SKM-1 treated with dmso at 0.1 percent for 144 hours (cell line): ENCODE measurements at regions not wholly inside any gene's neighbourhood (a gene's known extent, or its start where the extent isn't known, plus 50 kb on each side); places are given as distances from the start of the nearest gene placed in this dataset.
"Not testable (repeated sequence)": the region's sequence is repeated elsewhere in the genome, so short reads cannot be mapped to it uniquely, and the experiment has no call there.

ENCODE experiments used
- DNase-seq: peaks from one replicate; lab custom pipeline; 2025; ENCODE audit not compliant: unreplicated experiment; lab: John Stamatoyannopoulos, UW

DNA sequence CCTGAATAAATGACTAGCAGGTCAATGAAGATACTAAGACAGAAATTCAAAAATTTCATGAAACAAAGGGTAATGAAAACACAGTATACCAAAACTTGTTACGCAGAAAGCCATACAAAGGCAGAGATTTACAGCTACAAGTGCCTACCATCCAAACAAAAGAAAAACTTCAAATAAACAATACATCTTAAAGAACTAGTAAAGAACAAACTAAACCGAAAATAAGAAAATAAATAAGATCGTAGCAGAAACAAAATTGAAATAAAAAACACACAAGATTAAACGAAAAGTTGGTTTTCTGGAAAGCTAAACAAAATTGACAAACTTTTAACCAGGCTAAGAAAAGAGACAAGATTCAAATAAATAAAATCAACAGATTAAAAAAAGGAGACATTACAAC, 51.5 kb downstream of the VPREB1 start:
- not testable (repeated sequence) for DNase-seq

DNA sequence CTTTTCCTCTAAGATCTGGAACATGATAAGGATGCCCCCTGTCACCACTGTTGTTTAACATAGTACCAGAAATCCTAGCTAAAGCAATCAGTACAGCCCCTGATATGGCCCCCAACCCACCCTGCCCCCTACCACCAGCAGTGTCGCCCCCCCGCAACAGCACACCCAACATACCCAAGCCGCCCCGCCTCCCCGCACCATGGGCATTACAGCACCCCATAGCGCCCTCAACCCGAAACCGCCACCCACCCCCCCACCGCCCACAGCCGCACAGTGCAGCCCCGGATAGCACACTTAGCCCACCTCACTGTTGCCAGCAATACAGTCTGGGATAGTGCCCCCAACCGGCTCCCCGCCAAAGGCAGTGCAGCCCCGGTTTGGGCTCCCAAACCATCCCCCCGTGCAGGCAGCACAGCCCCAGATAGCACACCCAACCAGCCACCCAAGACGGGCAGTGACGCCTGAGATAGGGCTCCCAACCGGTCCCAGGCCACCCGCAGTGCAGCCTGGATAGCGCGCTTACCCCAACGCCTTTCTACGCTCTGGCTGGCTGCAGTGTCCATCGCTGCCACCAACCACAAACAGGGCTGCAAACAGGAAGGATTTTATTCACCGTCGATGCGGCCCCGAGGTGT, 52.7 kb downstream of the VPREB1 start:
- not testable (repeated sequence) for DNase-seq

DNA sequence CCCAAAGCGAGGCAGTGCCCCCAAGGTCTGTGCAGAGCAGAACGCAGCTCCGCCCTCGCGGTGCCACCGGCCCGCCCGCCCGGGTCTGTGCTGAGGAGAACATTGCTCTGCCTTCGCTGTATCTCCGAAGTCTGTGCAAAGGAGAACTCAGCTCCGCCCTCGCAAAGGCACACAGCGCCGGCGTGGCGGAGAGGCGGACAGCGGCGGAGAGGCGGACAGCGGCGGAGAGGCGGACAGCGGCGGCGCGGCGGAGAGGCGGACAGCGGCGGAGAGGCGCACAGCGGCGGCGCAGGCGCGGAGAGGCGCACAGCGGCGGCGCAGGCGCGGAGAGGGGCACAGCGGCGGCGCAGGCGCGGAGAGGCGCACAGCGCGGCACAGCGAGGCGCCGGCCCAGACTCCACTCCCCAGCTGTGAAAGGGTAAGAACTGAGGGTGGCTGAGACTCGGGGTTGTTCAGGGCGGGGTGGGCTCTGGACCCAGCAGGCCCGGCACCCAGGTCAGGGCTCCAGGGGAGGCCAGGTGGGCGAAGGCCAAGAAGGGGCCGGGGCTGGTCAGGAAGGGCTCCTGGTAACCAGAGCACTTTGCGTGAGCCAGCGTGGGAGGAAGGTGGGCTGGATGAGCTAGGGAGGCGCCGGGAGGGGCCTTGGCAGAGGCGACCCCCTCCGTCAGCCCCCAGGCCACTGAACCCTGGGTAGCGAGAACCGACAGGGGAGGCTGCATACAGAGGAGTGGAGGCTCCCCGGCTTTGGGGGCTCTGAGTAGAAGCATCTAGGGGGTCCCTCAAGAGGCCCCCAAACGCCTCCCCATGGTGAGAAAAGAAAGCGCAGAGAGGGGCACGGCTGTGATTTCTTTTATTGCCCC, 53.4 kb downstream of the VPREB1 start:
- peak; percentile 35 for DNase-seq

DNA sequence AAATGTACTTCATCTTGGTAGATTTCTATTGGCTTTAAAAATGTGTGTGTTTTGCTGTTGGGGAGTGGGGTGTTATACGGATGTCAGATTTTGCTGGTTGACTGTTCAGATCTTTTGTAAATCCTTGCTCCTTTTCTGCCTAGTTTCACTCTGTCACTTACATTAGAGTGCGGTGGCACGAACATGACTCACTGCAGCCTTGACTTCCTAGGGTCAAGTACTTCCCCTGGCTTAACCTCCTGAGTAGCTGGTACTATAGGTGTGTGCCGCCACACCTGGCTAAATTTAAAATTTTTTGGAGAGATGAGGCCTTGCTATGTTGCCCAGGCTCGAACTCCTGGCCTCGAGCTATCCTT, 54.0 kb downstream of the VPREB1 start:
- not testable (repeated sequence) for DNase-seq

DNA sequence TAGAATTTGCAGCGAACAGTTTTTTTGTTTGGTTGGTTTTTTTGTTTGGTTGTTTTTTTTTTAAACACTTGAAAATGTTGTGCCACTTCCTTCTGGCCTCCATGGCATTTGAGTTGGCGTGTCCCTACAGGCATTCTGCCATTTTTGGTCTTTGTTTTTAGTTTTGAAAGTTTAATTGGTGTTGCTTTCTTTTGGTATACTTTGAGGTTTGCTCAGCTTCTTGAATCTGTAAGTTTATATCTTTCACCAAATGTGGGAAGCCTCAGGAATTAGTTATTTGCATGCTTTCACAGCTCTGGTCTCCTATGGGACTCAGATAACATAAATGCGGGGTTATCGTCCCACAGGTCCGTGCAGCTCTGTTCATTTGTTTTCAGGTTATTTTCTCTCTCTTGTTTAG, 55.9 kb downstream of the VPREB1 start:
- DNase-seq = not testable (repeated sequence)

DNA sequence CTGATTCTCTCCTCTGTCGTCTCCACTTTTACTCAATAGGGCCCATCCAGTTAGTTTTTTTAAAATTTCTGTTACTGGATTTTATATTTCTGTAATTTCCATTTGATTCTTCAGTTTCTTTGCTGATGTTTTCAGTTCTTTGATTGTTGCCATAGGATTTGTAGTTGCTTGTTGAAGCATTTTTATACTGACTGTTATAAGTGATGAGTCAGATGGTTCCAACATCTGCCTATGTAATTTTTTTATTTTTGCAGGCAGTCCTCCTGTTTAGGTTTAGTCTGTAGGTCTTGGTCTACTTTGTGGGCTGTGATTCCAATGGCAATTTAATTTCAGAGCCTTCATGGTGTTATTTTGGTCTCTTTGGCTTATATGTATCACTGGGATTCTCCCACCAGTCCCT, 56.4 kb downstream of the VPREB1 start:
- not testable (repeated sequence) for DNase-seq

DNA sequence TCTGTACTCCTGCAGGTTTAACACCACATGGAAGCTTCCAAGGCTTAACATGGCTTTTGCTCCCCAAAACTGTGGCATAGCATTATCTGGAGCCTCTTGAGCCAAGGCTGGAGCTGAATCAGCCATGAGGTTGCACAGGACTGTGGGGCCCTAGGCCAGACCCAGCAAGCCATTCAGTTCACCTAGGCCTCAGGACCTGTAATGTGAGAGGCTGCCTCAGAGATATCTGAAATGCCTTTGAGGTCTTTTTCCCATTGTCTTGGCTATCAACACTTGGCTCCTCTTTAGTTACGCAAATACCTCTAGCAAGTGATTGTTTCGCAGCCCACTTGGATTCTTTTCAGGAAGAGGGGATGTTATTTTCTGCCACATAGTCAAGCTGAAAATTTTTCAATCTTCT, 72.0 kb downstream of the VPREB1 start:
- DNase-seq = no peak

DNA sequence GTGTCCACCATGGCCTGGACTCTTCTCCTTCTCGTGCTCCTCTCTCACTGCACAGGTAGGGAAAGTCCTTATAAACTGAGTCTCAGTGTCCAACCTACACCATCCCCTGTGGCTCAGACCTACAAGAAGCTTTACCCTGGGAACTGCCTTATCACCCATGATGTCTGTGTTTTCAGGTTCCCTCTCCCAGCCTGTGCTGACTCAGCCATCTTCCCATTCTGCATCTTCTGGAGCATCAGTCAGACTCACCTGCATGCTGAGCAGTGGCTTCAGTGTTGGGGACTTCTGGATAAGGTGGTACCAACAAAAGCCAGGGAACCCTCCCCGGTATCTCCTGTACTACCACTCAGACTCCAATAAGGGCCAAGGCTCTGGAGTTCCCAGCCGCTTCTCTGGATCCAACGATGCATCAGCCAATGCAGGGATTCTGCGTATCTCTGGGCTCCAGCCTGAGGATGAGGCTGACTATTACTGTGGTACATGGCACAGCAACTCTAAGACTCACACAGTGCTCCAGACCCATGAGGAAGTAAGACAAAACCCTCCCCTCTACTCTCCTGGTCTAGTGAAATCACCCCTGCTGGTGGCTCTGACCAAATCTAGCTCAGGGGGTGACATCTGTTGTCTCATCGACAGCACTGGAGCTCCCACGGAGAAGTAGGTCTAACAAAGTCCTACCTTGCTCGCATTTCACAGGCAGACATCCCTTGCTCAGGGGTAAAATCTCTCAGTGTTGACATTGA, 74.3 kb downstream of the VPREB1 start:
- no peak for DNase-seq

DNA sequence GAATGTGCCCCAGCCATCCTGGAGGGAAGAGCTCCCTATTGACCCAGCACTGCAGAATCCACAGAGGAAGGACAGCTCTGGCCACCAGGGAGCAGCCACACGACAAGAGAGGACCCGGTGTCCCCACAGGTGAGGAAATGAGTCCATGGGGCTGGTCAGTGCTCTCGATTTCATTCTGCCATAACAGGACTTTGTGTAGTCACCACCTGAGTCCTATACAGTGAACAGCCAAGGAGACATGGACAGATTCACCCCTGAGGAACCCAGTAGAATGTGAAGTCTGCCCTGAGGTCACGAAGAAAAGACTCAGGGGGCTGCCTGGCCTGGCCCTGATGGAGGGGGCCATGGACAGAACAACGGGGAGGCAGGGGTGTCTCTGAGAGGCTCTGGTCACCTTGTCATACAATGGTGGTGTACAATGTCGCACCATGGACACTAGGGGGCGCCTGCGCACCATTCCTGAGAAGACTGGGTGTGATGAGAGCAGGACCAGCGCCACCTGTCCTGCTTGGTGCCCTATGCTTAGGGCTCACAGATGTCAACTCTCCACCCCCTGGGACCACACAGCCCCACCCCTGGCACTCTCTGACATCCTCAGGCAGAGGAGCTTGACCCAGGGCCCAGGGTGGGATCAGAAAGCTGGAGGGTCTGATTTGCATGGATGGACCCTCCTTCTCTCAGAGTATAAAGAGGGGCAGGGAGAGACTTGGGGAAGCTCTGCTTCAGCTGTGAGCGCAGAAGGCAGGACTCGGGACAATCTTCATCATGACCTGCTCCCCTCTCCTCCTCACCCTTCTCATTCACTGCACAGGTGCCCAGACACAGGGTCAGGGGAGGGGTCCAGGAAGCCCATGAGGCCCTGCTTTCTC, 77.4 kb downstream of the VPREB1 start:
- peak; percentile 56 for DNase-seq

DNA sequence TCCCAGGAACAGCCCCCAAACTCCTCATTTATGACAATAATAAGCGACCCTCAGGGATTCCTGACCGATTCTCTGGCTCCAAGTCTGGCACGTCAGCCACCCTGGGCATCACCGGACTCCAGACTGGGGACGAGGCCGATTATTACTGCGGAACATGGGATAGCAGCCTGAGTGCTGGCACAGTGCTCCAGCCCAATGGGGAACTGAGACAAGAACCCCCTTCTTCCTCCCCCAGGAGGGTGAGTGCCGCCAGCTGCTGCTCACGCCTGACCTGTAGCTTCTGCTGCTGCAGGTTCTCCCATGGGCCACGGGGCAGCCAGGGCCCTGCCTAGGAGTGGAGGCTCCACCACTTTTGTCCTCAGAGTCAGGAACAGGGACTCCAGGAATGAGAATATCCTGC, 78.2 kb downstream of the VPREB1 start:
- DNase-seq = no peak

DNA sequence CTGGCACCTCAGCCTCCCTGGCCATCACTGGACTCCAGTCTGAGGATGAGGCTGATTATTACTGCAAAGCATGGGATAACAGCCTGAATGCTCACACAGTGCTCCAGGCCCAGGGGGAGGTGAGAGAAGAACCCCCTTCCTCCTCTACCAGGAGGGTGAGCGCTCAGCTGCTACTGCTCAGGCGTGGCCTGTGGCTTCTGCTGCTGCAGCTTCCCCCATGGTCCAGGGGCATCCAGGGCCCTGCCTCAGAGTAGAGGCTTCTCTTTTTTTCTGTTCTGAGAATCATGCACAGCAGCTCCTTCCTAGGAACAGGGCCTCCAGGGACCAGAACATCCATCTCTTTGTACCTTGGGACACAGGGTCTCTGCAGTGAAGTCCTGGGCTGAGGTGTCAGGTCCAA, 83.1 kb downstream of the VPREB1 start:
- DNase-seq = no peak

DNA sequence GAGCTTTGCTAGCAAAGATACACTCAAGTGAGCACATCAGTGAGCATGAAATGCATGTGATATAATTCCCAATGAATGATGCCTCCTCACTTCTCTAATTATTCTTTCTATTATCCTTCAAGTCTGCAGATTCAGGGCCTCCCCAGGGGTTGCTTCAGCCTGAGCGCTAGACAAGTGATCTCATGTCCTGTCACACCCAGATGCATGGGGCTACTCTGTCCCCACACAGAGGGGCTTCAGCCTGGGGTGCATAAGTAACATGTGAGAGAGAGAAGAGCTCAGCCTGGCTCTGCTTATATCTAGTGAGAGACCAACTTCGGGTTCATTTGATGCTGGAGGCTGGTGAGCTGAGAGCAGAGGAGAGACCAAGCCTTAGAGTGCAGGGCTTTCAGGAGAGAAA, 85.2 kb downstream of the VPREB1 start:
- no peak for DNase-seq

DNA sequence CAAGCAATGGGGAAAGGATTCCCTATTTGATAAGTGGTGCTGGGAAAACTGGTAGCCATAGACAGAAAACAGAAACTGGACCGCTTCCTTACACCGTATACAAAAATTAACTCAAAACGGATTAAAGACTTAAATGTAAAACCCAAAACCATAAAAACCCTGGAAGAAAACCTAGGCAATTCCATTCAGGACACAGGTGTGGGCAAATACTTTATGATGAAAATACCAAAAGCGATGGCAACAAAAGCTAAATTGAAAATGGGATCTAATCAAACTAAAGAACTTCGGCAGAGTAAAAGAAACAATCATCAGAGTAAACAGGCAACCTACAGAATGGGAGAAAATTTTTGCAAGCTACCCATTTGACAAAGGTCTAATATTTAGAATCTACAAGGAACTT, 91.1 kb downstream of the VPREB1 start:
- not testable (repeated sequence) for DNase-seq

DNA sequence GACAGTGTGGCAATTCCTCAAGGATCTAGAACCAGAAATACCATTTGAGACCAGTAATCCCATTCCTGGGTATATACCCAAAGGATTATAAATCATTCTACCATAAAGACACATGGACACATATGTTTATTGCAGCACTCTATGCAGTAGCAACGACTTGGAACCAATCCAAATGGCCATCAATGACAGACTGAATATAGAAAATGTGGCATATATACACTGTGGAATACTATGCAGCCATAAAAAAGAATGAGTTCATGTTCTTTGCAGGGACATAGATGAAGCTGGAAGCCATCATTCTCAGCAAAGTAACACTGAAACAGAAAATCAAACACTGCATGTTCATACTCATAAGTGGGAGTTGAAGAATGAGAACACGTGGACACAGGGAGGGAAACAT, 91.7 kb downstream of the VPREB1 start:
- not testable (repeated sequence) for DNase-seq

DNA sequence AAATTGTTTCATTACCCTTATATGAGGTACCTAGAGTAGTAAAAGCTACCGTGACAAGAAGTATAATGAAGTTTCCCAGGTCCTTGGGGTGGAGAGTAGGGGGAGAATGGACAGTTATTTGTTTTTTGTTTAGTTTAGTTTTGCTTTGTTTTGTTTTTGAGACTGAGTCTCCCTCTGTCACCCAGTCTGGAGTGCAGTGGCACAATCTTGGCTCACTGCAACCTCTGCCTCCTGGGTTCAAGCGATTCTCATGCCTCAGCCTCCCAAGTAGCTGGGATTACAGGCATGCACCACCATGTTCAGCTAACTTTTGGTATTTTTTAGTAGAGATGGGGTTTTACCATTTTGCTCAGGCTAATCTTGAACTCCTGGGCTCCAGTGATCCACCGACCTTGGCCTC, 94.2 kb downstream of the VPREB1 start:
- DNase-seq = not testable (repeated sequence)

DNA sequence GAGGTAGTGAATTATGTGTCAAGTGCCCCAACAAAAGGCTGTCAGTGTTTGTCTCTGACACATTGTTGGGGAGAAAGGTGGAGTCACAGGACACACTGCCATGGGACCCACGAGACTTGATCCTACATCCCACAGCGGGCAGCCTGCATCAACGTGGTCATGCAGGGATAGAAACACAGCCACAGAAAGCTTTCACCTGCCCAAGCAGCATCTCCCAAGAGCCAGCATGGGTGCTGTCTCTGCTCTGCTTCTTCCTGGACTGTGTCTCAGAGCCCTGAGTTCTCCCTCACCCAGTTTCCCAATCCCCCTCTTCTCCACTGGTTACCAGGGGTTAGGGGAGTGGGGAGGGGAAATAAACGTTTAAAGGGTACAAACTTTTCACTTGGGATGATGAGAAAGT, 97.2 kb downstream of the VPREB1 start:
- no peak for DNase-seq

DNA sequence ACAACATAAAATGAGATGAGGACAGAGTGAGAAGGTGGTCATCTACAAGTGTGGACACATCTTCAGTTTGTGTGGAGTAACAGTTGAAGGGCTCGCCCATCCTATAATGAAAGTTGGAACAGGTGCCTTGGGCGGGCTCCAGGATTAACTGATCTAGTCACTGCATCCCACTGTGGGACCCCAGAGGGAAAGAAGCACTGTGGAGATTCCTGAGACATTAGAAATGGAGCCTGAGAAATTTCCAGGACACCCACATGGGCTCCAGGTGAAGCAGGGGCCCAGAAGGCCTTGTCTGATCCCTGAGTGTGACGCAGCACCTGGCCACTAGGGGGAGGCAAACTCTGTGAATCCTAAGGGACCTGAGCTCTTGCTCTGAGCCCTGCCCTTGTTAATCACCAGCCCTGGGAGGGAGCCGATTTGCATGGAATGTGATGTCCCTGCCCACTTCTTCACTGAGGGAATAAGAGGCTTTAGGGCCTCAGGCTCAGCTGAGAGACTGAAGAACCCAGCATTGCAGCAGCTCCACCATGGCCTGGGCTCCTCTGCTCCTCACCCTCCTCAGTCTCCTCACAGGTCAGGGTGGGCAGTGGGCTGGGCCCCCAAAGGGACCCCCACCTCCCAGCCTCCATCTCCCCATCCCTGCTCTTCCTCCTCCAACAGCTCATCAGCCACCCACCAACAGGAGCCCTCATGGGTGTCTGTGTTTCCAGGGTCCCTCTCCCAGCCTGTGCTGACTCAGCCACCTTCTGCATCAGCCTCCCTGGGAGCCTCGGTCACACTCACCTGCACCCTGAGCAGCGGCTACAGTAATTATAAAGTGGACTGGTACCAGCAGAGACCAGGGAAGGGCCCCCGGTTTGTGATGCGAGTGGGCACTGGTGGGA, 98.4 kb downstream of the VPREB1 start:
- no peak for DNase-seq

DNA sequence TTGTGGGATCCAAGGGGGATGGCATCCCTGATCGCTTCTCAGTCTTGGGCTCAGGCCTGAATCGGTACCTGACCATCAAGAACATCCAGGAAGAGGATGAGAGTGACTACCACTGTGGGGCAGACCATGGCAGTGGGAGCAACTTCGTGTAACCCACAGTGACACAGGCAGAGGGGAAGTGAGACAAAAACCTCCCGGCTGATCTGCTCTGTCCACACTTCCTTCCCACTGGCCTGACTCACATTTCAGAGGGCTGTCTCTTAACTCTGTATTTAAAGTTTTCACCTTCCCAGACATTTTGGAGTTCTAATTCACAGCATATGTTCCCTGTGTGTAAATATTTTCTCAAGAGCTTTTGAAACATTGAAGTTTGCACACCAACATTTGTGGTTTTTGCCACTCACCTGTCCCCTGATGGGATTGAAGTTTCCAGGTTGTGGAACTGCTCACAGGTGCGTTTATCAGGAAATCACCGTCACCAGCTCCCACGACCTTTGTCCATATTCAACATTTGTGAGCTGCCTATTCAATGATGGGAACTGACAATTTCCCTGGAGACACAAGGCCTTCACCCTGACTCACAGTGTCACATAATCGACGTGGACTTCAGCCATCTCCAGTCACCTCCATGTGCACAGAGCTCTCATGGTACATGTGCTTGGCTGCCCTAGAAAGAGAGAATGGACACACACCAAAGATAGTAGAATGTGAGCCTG, 99.2 kb downstream of the VPREB1 start:
- DNase-seq = peak; percentile 74

DNA sequence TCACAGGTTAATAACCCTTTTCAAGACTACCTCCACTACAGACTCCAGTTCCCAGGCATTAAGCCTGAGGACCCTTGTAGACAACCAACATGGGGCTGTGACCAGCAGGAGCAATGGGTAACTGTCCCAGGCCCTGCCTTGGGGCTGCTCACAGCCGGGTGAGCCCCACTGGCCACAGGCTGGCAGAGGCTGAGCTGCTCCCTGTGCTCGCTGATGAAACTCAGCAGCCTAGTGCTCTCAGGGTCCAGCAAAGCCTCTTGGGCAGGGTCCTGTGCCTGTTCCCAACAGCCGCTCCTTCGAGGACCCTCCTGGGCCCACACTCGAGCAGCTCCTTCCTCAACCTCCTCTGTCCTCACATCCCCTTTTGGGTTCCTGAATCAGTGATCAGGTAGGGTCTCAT, 99.8 kb downstream of the VPREB1 start:
- no peak for DNase-seq
